SKM-1 treated with dmso at 0.1 percent for 144 hours (cell line): ENCODE measurements at regions not wholly inside any gene's neighbourhood (a gene's known extent, or its start where the extent isn't known, plus 50 kb on each side); places are given as distances from the start of the nearest gene placed in this dataset.
"Not testable (repeated sequence)": the region's sequence is repeated elsewhere in the genome, so short reads cannot be mapped to it uniquely, and the experiment has no call there.

ENCODE experiments used
- DNase-seq: peaks from one replicate; lab custom pipeline; 2025; ENCODE audit not compliant: unreplicated experiment; lab: John Stamatoyannopoulos, UW

DNA sequence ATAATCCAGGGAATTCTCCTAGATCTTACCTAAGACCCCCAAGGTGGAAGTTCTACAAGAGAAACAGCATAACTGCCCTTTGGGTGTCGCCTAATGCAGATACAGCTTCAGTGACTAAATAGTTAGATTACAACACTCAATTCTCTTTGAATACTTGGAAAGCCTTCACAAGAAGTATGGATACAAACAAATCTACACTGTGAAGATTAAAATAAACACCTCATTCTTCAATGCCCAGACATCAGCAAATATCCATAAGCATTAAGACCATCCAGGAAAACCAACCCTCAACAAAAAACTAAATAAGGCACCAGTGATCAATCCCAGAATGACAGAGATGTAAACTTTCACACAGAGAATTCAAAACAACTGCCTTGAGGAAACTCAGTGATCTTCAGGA, 963.2 kb downstream of the PLOD2 start:
- DNase-seq = no peak

- no peak for DNase-seq
Observed at GRCh38 chr3:145209561-145209960, 951.4 kb downstream of the PLOD2 start.

DNA sequence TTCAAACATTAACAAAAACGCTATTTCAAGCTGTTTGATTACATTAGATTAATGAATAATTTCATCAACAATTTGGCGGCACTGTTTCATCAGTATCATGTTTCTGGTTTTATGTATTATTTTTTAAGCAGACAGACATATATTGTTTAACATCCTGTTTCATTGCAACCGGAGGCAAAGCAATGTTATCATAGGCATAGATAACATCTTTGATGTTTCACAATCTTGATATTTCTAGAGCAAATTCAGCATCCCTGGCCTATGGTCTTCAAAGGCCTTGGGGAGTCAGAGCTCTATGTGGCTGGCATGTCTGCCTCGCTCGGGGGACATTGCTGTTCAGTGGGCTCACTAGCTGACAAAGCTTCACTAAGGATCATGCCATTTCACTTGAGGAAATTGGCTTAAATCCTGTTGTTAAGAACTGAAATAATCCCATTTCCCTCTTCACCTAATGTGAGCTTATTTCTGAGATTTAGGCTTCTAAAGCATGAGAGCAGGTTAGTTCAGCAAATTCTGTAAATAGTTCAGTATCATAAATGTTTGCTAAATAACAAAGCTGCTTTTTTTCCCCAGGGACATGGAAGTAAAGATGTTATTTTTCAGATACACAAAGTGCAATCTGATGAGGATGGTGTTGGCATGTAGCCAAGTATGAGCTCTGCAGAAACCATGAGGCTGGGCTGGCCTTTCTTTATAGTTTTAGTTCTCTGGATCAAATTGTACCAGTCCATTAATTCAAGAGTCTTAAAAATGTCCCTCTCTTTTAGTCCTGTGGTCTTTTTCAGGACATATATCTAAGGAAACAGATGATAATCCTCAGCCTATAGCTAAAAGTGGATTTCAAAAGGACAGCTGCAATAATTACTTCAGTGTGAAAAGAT, 941.4 kb downstream of the PLOD2 start:
- DNase-seq = no peak

- DNase-seq = no peak
Observed at GRCh38 chr3:145224886-145225285, 936.1 kb downstream of the PLOD2 start.

DNA sequence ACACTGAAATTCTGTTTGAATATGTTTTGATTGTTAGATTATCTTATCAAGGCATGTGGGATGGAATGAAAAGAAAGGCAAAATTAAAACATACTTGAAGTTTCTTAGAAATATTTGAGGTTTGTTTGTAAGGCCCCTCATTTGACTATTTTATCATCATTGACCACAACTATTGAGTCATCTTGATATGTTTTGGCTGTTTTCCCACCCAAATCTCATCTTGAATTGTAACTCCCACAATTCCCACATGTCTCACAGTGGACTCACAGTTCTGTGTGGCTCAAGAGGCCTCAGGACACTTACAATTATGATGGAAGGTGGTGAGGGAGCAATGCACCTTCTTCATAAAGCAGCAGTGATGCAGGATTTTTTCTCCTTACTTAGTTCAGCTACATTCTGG, 917.1 kb downstream of the PLOD2 start:
- no peak for DNase-seq

DNA sequence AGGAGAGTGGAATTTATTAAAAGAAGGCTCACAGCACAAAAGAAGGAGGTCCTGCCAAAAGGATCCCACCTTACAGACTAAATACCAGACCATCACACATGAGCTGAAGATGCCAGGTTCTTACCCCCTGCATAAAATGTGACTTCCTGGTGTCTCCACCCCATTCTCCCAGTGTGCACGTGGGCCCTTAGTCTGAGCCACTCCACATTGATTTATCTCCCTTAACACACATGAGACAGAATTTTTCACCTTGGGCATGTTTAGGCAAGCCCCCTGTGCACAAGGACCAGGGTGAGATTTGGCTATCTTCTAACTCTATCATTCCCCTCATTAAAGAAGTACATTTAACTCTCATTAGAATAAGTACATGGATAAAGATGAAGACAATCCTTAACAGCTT, 916.7 kb downstream of the PLOD2 start:
- no peak for DNase-seq

- DNase-seq = no peak
Observed at GRCh38 chr3:145246291-145246690, 914.7 kb downstream of the PLOD2 start.

DNA sequence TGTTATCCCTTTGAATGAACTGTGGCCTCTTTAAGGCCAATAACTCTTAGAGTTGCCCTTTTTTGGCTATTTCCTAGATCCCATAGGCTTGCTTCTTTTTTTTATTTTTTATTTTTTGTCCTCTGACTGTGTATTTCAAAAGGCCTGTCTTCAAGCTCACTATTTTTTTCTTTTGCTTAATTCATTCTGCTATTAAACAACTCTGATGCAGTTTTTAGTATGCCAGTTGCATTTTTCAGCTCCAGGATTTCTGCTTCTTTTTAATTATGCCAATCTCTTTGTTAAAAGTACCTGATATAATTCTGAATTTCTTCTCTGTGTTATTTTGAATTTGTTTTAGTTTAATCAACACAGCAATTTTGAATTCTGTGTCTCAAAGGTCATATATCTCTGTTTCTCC, 912.1 kb downstream of the PLOD2 start:
- no peak for DNase-seq

DNA sequence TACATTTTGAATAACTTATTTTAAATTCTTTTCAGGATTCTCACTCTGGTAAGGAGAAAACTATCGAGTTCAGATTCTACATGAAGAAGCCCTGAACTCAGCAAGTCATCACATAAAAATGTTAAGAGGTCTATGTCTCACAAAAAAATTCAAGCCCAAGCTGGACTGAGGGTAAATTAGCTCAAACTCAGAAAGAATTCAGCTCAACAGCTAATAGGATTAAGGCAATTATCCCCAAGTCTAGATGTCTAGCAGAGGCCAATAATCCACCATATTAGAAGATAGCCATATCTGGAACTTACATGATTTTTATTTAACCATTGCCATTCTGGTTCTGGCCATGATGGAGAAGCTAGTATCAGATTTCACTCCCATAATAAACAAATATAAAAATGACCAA, 909.7 kb downstream of the PLOD2 start:
- DNase-seq = no peak

DNA sequence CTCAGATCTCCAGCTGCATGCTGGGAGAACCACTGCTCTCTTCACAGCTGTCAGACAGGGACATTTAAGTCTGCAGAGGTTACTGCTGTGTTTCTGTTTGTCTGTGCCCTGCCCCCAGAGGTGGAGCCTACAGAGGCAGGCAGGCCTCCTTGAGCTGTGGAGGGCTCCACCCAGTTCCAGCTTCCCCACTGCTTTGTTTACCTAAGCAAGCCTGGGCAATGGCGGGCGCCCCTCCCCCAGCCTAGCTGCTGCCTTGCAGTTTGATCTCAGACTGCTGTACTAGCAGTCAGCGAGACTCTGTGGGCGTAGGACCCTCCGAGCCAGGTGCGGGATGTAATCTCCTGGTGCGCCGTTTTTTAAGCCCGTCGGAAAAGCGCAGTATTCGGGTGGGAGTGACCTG, 903.0 kb downstream of the PLOD2 start:
- not testable (repeated sequence) for DNase-seq

GRCh38 chr3:145259166-145259880, 901.7 kb downstream of the PLOD2 start:
- DNase-seq = no peak

GRCh38 chr3:145263458-145263857, 897.5 kb downstream of the PLOD2 start:
- DNase-seq = not testable (repeated sequence)

DNA sequence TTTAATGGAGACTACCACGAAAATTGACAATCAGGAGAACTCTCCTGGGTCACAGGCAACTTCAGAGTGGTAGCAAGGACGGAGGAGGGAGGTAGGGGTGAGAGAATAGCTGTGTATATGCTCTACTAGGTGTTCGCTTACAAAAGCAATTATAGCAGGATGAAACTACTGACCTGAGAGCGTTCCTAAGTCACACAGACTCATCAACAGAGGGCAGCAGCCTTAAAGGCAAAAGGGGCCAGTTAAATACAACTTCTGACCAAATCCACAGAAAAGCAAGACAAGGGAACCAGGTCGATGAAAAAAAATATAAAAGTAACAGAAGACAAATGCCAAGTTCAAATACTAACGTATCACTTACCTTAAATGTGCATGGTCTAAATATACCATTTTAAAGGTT, 894.6 kb downstream of the PLOD2 start:
- no peak for DNase-seq

DNA sequence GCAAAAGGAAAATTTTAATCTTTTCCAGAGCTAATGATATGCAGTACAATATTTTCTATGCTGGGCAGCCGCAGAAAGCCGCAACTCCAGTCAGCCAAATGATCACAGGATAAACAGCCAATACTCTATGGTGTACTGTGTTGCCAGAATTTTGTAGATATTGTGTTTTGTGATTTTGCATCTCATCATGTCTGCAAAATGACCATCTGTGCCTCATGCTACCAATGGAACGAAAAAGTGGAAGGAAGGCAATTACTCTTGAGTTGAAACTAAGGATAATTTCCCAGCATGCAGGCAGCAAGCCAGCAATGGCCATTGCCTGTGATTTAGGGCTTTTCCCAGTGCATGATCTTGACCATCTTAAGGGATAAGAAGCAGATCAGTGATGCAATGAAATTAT, 891.9 kb downstream of the PLOD2 start:
- DNase-seq = no peak

- no peak for DNase-seq
Observed at GRCh38 chr3:145272684-145273083, 888.3 kb downstream of the PLOD2 start.

DNA sequence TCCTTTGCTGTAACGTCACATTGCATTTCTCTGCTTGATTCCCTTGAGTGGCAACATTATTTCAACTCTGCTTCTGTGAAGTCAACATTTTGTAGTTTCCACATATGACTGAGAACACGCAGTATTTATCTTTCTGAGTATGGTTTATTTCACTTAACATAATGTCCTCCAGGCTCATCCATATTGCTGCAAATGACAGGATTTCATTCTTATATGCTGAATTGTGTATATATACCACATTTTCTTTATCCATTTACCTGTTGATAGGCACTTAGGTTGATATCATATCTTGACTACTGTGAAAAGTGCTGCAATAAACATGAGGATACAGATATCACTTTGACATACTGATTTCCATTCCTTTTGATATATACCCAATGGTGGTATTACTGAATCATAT, 878.5 kb downstream of the PLOD2 start:
- DNase-seq = no peak

DNA sequence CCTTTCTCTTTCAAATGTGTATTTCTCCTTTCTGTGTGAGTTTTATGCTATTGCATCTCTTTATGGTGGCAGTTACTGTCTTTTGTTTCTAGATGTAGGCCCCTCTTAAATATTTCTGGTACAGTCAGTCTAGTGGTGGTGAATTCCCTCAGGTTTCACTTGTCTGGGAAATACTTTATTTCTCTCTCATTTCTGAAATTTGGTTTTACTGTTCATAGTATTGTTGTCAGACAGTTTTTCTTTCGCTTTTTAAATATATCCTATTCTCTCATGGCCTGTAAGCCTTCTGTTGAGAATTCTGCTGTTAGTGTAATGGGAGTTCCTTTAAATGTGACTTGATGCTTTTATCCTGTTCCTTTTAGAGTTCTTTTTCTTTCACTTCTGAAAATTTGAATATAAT, 874.0 kb downstream of the PLOD2 start:
- DNase-seq = no peak

DNA sequence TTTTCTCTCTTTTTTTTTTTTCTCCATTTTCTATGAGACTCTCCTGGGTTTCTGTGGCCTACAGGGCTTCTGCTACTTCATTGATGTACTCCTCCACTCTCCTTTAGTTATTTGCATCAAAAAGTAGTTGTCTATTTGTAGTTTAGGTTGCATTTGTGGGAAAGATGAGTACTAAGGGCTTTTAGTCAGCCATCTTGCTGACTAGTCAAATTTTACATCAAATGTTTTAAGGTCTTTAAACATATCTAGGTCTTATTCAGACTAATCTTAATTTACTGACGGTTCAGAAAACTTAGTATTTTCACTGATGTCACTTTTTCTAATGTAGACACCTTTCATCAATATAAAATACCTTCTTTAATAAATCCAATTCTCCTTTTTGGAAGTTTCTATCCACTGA, 871.0 kb downstream of the PLOD2 start:
- DNase-seq = no peak

- DNase-seq = no peak
Observed at GRCh38 chr3:145294572-145294971, 866.4 kb downstream of the PLOD2 start.

DNA sequence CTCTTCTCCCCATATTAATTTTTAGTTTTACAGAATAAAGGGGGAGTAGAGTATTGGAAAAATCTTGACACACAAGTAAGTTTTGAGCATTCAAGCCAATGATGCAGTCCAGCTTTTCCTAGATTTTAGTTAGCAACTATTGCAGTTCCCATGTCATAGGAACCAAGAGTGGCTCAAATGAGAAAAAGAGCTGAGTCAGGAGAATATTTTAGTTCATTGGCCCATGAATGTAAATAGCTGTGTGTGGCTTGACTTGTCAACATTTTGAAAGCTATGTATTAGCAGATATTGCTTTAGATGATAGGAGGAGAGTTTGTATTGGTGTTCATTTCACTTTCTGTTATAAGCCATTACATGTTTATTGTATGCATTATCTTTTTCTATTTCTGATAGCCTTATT, 853.7 kb downstream of the PLOD2 start:
- DNase-seq = no peak

DNA sequence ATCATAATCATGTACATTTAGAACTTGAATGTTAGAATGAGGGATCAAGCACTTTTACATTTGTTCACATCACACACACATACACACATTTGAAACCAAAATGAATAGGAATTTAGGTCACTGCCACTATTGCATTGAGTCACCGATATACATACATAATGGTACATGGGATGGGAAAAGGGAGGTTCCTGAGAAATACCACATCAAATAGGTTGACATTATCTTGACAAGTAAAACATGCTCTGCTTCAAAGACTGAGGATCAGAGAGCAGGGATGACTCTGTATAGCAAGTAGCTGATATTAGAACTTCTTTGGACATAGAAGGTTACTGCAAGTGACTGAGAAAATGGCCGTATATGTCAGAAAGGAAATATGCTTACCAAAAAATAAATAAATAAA, 847.2 kb downstream of the PLOD2 start:
- DNase-seq = no peak

- DNase-seq = not testable (repeated sequence)
Observed at GRCh38 chr3:145316253-145316652, 844.7 kb downstream of the PLOD2 start.
